ENCODE measurements at regions not wholly inside any gene's neighbourhood (a gene's known extent, or its start where the extent isn't known, plus 50 kb on each side); places are given as distances from the start of the nearest gene placed in this dataset.

DNA sequence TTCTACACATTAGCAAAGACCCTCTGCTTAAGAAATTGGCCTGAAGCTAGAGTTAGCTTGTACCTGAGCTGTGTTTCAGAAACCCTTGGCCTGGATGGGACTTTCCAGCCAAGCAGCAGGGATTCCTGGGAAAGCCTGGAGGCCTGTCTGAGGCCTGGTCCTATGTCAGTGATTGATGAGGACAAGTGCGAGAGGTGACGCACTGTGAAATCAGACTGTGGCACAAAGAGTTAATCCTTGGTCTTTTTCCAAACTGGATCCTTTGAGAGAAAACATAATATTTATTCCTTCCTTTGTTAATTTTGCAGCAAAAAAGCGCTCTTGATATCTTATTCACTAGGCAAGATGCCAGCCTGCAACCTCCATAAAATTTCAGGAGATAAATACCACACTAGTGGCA is 225.0 kb upstream of the ATP11B start:
- intact Hi-C loops (cut with DNase I; ENCODE audit: low total_unique reads), result no loop called here
- TF ChIP-seq POLR2A (IDR thresholded peaks at IDR 0.05), result no peak
- TF ChIP-seq, protein P1, sequence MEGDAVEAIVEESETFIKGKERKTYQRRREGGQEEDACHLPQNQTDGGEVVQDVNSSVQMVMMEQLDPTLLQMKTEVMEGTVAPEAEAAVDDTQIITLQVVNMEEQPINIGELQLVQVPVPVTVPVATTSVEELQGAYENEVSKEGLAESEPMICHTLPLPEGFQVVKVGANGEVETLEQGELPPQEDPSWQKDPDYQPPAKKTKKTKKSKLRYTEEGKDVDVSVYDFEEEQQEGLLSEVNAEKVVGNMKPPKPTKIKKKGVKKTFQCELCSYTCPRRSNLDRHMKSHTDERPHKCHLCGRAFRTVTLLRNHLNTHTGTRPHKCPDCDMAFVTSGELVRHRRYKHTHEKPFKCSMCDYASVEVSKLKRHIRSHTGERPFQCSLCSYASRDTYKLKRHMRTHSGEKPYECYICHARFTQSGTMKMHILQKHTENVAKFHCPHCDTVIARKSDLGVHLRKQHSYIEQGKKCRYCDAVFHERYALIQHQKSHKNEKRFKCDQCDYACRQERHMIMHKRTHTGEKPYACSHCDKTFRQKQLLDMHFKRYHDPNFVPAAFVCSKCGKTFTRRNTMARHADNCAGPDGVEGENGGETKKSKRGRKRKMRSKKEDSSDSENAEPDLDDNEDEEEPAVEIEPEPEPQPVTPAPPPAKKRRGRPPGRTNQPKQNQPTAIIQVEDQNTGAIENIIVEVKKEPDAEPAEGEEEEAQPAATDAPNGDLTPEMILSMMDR (IDR thresholded peaks at IDR 0.05), result no peak
- no peaks in the 10 kb centered on the region for H3K36me3 ChIP-seq
- no peaks in the 10 kb centered on the region for H3K9me3 ChIP-seq
- H3K4me1 ChIP-seq, result no peaks in the 10 kb centered on the region
- no peak overlapping the region for H3K27ac ChIP-seq
- H3K4me3 ChIP-seq, result no peak overlapping the region
- DNase-seq, result no peak
- no peaks in the 10 kb centered on the region for H3K27me3 ChIP-seq

DNA sequence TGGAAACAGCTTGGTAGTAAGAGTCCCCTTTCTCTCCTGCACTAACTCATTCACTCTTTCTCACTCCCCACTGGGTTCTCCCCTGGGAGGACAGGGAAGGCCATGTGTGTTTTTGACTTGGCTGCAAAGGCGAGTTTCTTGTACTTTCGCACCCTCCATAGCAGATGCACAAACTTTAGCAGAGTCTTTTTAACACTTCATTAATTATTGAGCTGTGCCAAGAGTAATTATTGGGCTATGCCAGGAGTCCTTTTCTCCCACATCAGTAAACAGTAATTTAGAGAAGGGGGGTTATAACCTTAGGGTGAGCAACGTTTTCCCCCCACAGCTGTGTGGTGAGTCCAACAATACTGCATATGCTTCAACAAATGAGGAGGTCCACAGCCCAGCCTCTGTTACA is 224.4 kb upstream of the ATP11B start:
- Histone ChIP-seq H3K36me3 (no peaks in the 10 kb centered on the region), H3K27me3 (no peaks in the 10 kb centered on the region), H3K27ac (no peak overlapping the region), H3K9me3 (no peaks in the 10 kb centered on the region), H3K4me1 (no peaks in the 10 kb centered on the region), H3K4me3 (no peak overlapping the region)
- intact Hi-C loops (cut with DNase I; ENCODE audit: low total_unique reads), result no loop called here
- TF ChIP-seq, protein P1 (IDR thresholded peaks at IDR 0.05), result no peak
- TF ChIP-seq POLR2A (IDR thresholded peaks at IDR 0.05), result no peak
- no peak for DNase-seq

DNA sequence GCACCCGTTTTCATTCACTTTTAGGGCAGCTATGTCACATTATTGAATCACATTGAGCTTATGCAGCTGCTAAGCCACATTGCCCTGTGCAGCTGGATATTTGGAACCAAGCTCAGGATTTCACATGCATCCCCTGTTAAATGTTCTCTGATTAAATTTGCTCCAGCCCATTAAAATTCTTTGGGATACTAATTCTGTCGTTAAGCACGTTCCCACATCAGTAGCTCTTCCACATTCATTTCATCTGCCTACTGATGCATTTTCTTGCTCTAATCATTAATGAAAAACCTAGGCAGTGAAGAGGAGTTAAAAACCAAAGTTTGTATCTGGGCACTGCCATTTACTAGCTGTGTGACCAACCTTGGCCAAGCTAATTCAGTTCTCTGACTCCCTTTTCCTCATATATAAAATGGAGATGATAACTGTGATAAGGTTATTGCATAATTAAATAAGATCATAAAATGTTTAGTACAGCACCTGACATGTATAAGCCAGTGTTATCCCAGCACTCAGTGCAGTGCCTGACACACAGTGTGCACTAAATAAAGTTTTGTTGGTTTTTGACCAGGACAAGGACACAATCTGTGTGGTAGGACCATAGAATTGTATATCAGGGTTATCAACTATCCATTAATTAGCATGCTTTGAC is 222.2 kb upstream of the ATP11B start:
- no peak for TF ChIP-seq POLR2A (IDR thresholded peaks at IDR 0.05)
- TF ChIP-seq, protein P1 (IDR thresholded peaks at IDR 0.05), result no peak
- H3K9me3 ChIP-seq, result no peaks in the 10 kb centered on the region
- H3K4me1 ChIP-seq, result no peaks in the 10 kb centered on the region
- no peaks in the 10 kb centered on the region for H3K36me3 ChIP-seq
- intact Hi-C loops (cut with DNase I; ENCODE audit: low total_unique reads), result no loop called here
- no peak overlapping the region for H3K4me3 ChIP-seq
- no peaks in the 10 kb centered on the region for H3K27me3 ChIP-seq
- H3K27ac ChIP-seq, result no peak overlapping the region
- DNase-seq, result no peak

DNA sequence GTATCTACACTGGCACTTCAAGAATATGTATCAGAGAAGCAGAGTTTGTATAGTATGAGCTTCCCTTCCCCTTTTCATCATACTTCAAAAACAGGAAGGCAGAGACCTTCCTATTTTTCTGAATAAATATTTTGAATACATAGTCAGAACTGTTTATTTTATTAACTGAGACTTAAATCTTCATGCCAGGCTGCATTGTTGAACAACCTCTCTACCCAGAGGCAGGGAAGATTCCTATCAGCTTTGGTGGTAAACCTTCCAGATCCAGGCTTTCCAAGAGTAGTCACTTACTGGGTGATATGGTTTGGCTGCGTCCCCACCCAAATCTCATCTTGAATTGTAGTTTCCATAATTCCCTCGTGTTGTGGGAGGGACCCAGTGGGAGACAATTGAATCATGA is 217.4 kb upstream of the ATP11B start:
- Histone ChIP-seq H3K4me1 (no peaks in the 10 kb centered on the region), H3K27me3 (no peaks in the 10 kb centered on the region), H3K36me3 (no peaks in the 10 kb centered on the region), H3K27ac (no peak overlapping the region), H3K4me3 (no peak overlapping the region), H3K9me3 (no peaks in the 10 kb centered on the region)
- intact Hi-C loops (cut with DNase I; ENCODE audit: low total_unique reads), result no loop called here
- TF ChIP-seq, protein P1 (IDR thresholded peaks at IDR 0.05), result no peak
- TF ChIP-seq POLR2A (IDR thresholded peaks at IDR 0.05), result no peak
- DNase-seq, result no peak

DNA sequence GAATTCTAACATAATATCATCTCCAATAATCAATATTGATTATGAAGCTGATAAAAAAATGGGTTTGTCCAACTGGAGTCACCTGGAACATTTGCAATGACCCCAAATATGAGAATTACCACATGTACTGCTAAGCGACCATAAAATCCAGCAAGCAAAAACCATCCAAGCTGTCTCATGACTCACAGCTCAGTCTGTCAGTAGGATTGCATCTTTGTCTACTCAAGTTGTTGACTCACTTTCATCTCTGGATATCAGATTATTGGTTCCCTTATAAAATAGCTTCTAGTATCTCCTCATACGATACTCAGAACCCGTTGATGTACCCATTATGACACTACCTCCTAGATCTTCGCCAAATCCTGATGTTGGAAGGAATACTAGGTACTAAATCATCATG is 209.8 kb upstream of the ATP11B start:
- DNase-seq, result no peak
- TF ChIP-seq POLR2A (IDR thresholded peaks at IDR 0.05), result no peak
- TF ChIP-seq, protein P1 (IDR thresholded peaks at IDR 0.05), result no peak
- intact Hi-C loops (cut with DNase I; ENCODE audit: low total_unique reads), result no loop called here

More for the DNA sequence above, 209.8 kb upstream of the ATP11B start:
- Histone ChIP-seq H3K36me3 (no peaks in the 10 kb centered on the region), H3K4me1 (no peaks in the 10 kb centered on the region), H3K27ac (no peak overlapping the region), H3K4me3 (no peak overlapping the region), H3K9me3 (no peaks in the 10 kb centered on the region), H3K27me3 (no peaks in the 10 kb centered on the region)

Measured in uterus (tissue), 3 donors.